ENCODE measurements at regions not wholly inside any gene's neighbourhood (a gene's known extent, or its start where the extent isn't known, plus 50 kb on each side); places are given as distances from the start of the nearest gene placed in this dataset.

DNA sequence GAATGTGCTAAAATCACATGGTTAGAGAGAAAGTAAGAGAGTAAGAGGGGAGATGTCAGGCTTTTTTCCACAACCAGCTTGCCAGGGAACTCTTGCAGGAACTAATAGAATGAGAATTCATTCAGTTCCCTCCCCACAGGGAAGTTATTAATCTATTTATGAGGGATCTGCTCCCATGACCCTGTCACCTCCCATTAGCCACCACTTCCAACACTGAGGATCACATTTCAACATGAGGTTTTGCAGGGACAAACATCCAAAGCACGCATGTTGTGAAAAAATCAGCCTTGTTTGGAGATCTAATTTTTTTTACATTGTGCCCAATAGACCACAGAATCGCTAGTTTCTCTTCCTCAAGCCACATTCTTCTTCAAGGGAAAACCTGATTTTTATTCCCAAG is 904.0 kb downstream of the TBL1XR1 start:
- no peak for FAIRE-seq
- DNase-seq, result no peak
- no peak for ATAC-seq
- Histone ChIP-seq H3K9me3 (no peaks in the 10 kb centered on the region), H3K36me3 (no peaks in the 10 kb centered on the region), H3K4me3 (no peak overlapping the region), H3K27me3 (no peaks in the 10 kb centered on the region), H3K4me1 (no peaks in the 10 kb centered on the region), H3K27ac (no peak overlapping the region)
- TF ChIP-seq, protein P1, sequence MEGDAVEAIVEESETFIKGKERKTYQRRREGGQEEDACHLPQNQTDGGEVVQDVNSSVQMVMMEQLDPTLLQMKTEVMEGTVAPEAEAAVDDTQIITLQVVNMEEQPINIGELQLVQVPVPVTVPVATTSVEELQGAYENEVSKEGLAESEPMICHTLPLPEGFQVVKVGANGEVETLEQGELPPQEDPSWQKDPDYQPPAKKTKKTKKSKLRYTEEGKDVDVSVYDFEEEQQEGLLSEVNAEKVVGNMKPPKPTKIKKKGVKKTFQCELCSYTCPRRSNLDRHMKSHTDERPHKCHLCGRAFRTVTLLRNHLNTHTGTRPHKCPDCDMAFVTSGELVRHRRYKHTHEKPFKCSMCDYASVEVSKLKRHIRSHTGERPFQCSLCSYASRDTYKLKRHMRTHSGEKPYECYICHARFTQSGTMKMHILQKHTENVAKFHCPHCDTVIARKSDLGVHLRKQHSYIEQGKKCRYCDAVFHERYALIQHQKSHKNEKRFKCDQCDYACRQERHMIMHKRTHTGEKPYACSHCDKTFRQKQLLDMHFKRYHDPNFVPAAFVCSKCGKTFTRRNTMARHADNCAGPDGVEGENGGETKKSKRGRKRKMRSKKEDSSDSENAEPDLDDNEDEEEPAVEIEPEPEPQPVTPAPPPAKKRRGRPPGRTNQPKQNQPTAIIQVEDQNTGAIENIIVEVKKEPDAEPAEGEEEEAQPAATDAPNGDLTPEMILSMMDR (IDR thresholded peaks at IDR 0.05), result no peak
- WGBS, 2 donors, result 38 to 51% methylated on average over 2 of the region's 2 CpGs
- intact Hi-C loops (cut with DNase I), result no loop called here

DNA sequence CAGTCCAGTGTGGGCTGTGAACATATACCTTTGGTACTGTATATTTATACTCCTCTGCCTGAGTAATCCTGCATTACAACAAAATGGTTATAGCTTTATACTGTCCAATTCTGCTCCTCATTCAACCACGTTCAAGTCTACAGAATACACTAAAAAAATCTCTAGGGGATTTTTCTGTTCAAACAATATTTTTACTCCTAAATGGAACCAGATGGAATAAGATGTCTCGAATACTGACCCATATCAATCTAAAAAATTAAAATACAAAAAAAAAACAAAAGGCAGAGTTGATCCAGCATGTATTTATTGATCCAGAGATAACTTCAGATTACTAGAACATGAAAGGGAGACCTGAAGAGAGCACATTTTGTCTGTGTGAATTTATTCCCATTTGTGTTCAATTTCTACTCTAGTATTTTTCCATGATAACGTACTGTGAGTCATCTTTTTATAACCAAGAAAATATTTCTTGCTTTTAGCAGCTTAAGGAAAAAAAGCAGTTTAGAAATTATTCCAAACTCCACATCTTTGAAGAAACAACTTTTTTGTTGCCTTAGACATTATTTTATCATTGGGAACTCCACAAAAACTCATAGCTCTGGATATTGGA is 910.7 kb downstream of the TBL1XR1 start:
- FAIRE-seq (no peak), ATAC-seq (no peak), DNase-seq (no peak)
- intact Hi-C loops (cut with DNase I), result no loop called here
- 36 to 55% methylated on average over 3 of the region's 3 CpGs for WGBS, 2 donors
- TF ChIP-seq, protein P1 (IDR thresholded peaks at IDR 0.05), result no peak
- no peak overlapping the region for H3K4me3 ChIP-seq
- no peaks in the 10 kb centered on the region for H3K36me3 ChIP-seq
- no peak overlapping the region for H3K27ac ChIP-seq
- no peaks in the 10 kb centered on the region for H3K27me3 ChIP-seq
- H3K4me1 ChIP-seq, result no peaks in the 10 kb centered on the region
- no peaks in the 10 kb centered on the region for H3K9me3 ChIP-seq

DNA sequence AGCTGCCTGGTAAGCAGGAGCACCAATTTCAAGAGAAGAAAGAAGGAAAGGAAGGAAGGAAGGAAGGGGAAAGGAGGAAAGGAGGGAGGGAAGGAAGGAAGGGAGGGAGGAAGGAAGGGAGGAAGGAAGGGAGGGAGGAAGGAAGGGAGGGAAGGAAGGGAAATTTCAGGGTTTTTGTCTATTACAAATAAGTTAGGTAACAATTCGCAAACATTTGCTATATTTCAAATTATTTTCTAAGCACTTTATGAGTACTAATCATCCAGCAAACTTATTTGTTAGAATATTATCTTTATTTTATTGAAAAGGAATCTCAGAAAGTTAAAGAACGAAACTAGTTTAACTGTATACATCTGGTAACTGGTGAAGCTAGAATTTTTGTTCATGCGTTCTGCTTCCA is 921.7 kb downstream of the TBL1XR1 start:
- no peaks in the 10 kb centered on the region for H3K36me3 ChIP-seq
- DNase-seq, result no peak
- TF ChIP-seq, protein P1 (IDR thresholded peaks at IDR 0.05), result no peak
- no peaks in the 10 kb centered on the region for H3K4me1 ChIP-seq
- intact Hi-C loops (cut with DNase I), result no loop called here
- no peaks in the 10 kb centered on the region for H3K9me3 ChIP-seq
- H3K4me3 ChIP-seq, result no peak overlapping the region
- FAIRE-seq, result no peak
- WGBS, 2 donors, result 71 to 81% methylated on average over 3 of the region's 3 CpGs
- ATAC-seq, result no peak
- H3K27me3 ChIP-seq, result no peaks in the 10 kb centered on the region
- H3K27ac ChIP-seq, result no peak overlapping the region

DNA sequence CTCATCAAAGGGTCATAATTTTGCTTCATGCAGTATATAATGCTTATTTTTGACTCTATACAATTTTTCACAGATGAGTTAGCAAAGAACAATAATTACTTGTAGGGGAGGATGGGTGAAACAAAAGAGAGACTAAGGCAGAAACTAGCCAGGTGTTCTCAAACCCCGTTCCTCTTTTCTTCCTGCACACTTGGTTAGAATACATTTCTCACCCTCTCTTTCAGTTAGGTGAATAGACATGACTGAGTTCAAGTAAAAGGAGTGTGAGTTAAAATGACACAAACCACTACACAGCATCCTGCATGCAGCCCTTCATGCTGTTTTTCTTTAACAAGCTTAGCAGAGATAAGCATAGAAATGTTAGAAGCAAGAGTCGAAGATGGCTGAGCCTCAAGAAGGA is 922.2 kb downstream of the TBL1XR1 start:
- FAIRE-seq (no peak), DNase-seq (no peak), ATAC-seq (no peak)
- WGBS, 2 donors, result 39 to 58% methylated on average over 2 of the region's 2 CpGs
- Histone ChIP-seq H3K27ac (no peak overlapping the region), H3K27me3 (no peaks in the 10 kb centered on the region), H3K9me3 (no peaks in the 10 kb centered on the region), H3K36me3 (no peaks in the 10 kb centered on the region), H3K4me1 (no peaks in the 10 kb centered on the region), H3K4me3 (no peak overlapping the region)
- TF ChIP-seq, protein P1 (IDR thresholded peaks at IDR 0.05), result no peak
- intact Hi-C loops (cut with DNase I), result no loop called here

DNA sequence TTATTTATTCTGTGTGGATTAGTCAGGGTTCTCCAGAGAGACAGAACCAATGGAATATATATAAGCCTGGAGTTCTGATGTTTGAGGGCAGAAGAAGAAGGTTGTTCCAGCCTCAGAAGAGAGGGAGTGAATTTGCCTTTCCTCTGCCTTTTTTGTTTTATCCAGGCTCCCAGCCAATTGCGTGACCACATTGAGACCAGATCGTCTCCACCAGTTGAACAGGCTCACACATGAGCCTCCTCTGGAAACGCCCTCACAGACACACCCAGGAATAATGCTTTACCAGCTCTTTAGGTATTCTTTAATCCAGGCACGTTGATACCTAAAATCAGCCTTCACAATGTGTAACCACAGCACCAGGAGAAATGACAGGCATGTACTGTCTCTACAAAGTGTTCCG is 923.1 kb downstream of the TBL1XR1 start:
- no peaks in the 10 kb centered on the region for H3K36me3 ChIP-seq
- H3K4me3 ChIP-seq, result no peak overlapping the region
- no peaks in the 10 kb centered on the region for H3K9me3 ChIP-seq
- H3K27ac ChIP-seq, result no peak overlapping the region
- no peaks in the 10 kb centered on the region for H3K4me1 ChIP-seq
- intact Hi-C loops (cut with DNase I), result no loop called here
- DNase-seq (no peak), FAIRE-seq (no peak), ATAC-seq (no peak)
- TF ChIP-seq, protein P1 (IDR thresholded peaks at IDR 0.05), result no peak
- no peaks in the 10 kb centered on the region for H3K27me3 ChIP-seq
- 35 to 42% methylated on average over 5 of the region's 5 CpGs for WGBS, 2 donors
